Tibial nerve (tissue), 4 donors: ENCODE measurements at regions not wholly inside any gene's neighbourhood (a gene's known extent, or its start where the extent isn't known, plus 50 kb on each side); places are given as distances from the start of the nearest gene placed in this dataset.

Experiments
- DNase-seq, 2 donors: peaks; one replicate each; pipeline ENCODE4 v3.0.0-alpha.2; 2019; ENCODE audit warnings: low spot score in 2 of 2
- H3K27ac ChIP-seq, 4 donors: fragments of 200-600 bp; sonication (generic) in 3 of 4; one replicate each; pipeline ENCODE4 v1.5.1; 2017 to 2019; ENCODE audit warnings: mild to moderate bottlenecking in 1 of 4
- H3K27me3 ChIP-seq, 2 donors: fragments of 200-600 bp; sonication (generic) in 1 of 2; one replicate each; pipeline versions ENCODE4 v1.5.1 to v1.6.0; 2017 to 2019
- H3K36me3 ChIP-seq, 3 donors: fragments of 200-600 bp; sonication (generic); one replicate each; pipeline ENCODE4 v1.5.1; 2018 to 2019
- H3K4me1 ChIP-seq, 4 donors: fragments of 200-600 bp; sonication (generic) in 3 of 4; one replicate each; pipeline ENCODE4 v1.5.1; 2017 to 2019
- H3K4me3 ChIP-seq, 4 donors: fragments of 200-600 bp; sonication (generic) in 3 of 4; one replicate each; pipeline ENCODE4 v1.5.1; 2017 to 2019; ENCODE audit warnings: mild to moderate bottlenecking in 1 of 4, moderate library complexity in 1 of 4
- H3K9me3 ChIP-seq, 4 donors: fragments of 200-600 bp; sonication (generic) in 3 of 4; one replicate each; pipeline ENCODE4 v1.5.1; 2017 to 2019
- EP300 ChIP-seq, 2 donors: sonication (generic); formaldehyde crosslinking; IDR thresholded peaks; one replicate each; pipeline ENCODE4 v1.6.1; 2017; ENCODE audit warnings: antibody characterized with exemption in 2 of 2, mild to moderate bottlenecking in 1 of 2
- POLR2A ChIP-seq, 2 donors: fragments of 450-650 bp; IDR thresholded peaks; one replicate each; pipeline ENCODE4 v1.6.1; 2017; ENCODE audit warnings: antibody characterized with exemption in 2 of 2, mild to moderate bottlenecking in 2 of 2, moderate library complexity in 2 of 2
- WGBS, 2 donors: methylation state at CpG; one replicate each; pipeline ENCODE4 v1.1.5; 2018; 5-methylcytosine and 5-hydroxymethylcytosine counted together
- TF ChIP-seq, protein P1 (sequence below), 5 experiments: fragments of 200-600 bp in 3 of 5; fragments of 450-650 bp in 2 of 5; sonication (generic) in 3 of 5; IDR thresholded peaks; one replicate each; pipeline ENCODE4 v1.5.1; 2016 to 2019; ENCODE audit warnings: antibody characterized with exemption in 5 of 5, mild to moderate bottlenecking in 3 of 5, moderate library complexity in 2 of 5

DNA sequence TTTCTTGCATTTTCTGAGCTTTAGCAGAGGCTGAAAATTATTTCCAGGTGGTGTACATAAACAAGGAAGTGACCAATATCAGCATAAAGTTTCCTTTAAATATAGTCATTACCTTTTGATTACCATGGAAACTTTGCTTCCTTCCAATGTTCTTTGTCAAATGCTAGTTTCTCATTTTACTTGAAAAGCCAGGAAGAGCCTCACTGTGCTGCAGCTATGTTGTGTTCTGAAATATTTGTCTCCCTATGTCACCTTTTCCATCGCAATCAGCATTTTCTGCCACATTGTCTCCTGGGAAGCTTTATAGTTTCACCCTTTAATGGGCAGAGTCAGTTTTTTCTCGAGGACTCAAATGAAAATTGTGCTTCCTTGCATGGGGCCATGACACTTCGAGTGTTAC is 496.0 kb downstream of the CDH8 start:
- no peaks in the 10 kb centered on the region for H3K36me3 ChIP-seq
- no peak for DNase-seq
- H3K4me1 ChIP-seq = no peaks in the 10 kb centered on the region
- WGBS, 2 donors = 47 to 50% methylated on average over 3 of the region's 3 CpGs
- TF ChIP-seq EP300 (IDR thresholded peaks at IDR 0.05) (no peak), POLR2A (IDR thresholded peaks at IDR 0.05) (no peak)
- TF ChIP-seq, protein P1, sequence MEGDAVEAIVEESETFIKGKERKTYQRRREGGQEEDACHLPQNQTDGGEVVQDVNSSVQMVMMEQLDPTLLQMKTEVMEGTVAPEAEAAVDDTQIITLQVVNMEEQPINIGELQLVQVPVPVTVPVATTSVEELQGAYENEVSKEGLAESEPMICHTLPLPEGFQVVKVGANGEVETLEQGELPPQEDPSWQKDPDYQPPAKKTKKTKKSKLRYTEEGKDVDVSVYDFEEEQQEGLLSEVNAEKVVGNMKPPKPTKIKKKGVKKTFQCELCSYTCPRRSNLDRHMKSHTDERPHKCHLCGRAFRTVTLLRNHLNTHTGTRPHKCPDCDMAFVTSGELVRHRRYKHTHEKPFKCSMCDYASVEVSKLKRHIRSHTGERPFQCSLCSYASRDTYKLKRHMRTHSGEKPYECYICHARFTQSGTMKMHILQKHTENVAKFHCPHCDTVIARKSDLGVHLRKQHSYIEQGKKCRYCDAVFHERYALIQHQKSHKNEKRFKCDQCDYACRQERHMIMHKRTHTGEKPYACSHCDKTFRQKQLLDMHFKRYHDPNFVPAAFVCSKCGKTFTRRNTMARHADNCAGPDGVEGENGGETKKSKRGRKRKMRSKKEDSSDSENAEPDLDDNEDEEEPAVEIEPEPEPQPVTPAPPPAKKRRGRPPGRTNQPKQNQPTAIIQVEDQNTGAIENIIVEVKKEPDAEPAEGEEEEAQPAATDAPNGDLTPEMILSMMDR (IDR thresholded peaks at IDR 0.05) = no peak
- no peak overlapping the region for H3K27ac ChIP-seq
- H3K27me3 ChIP-seq = no peaks in the 10 kb centered on the region
- no peaks in the 10 kb centered on the region for H3K9me3 ChIP-seq
- no peak overlapping the region for H3K4me3 ChIP-seq

- no peak for DNase-seq
- H3K4me3 ChIP-seq = no peak overlapping the region
- no peaks in the 10 kb centered on the region for H3K4me1 ChIP-seq
- no peaks in the 10 kb centered on the region for H3K9me3 ChIP-seq
- no peak overlapping the region for H3K27ac ChIP-seq
- no peaks in the 10 kb centered on the region for H3K27me3 ChIP-seq
- no peak for TF ChIP-seq POLR2A (IDR thresholded peaks at IDR 0.05)
- no peak for TF ChIP-seq EP300 (IDR thresholded peaks at IDR 0.05)
- TF ChIP-seq, protein P1 (IDR thresholded peaks at IDR 0.05) = no peak
- 83 to 97% methylated on average over 2 of the region's 2 CpGs for WGBS, 2 donors
- no peaks in the 10 kb centered on the region for H3K36me3 ChIP-seq
Observed at GRCh38 chr16:61530697-61531096, 505.5 kb downstream of the CDH8 start.

- DNase-seq = no peak
- TF ChIP-seq EP300 (IDR thresholded peaks at IDR 0.05) (no peak), POLR2A (IDR thresholded peaks at IDR 0.05) (no peak)
- TF ChIP-seq, protein P1 (IDR thresholded peaks at IDR 0.05) = no peak
- Histone ChIP-seq H3K27ac (no peak overlapping the region), H3K27me3 (no peaks in the 10 kb centered on the region), H3K4me1 (no peaks in the 10 kb centered on the region), H3K36me3 (no peaks in the 10 kb centered on the region), H3K4me3 (no peak overlapping the region), H3K9me3 (no peaks in the 10 kb centered on the region)
- 79 to 80% methylated on average over 2 of the region's 2 CpGs for WGBS, 2 donors
Observed at GRCh38 chr16:61500851-61501250, 535.4 kb downstream of the CDH8 start.

GRCh38 chr16:61480250-61480649 is 556.0 kb downstream of the CDH8 start:
- H3K9me3 ChIP-seq = peaks cover 0 to 4% (median 0%) of the 10 kb centered on the region in 4 donors
- 93 to 98% methylated on average over 1 of the region's 1 CpG for WGBS, 2 donors
- no peaks in the 10 kb centered on the region for H3K4me1 ChIP-seq

GRCh38 chr16:61471737-61472136 is 564.5 kb downstream of the CDH8 start:
- H3K27me3 ChIP-seq = no peaks in the 10 kb centered on the region
- peaks cover 0 to 15% (median 4%) of the 10 kb centered on the region in 4 donors for H3K9me3 ChIP-seq
- H3K4me1 ChIP-seq = no peaks in the 10 kb centered on the region
- no peak for DNase-seq
- TF ChIP-seq, protein P1 (IDR thresholded peaks at IDR 0.05) = no peak
- no peak for TF ChIP-seq EP300 (IDR thresholded peaks at IDR 0.05)
- TF ChIP-seq POLR2A (IDR thresholded peaks at IDR 0.05) = no peak
- no peak overlapping the region for H3K27ac ChIP-seq
- no peaks in the 10 kb centered on the region for H3K36me3 ChIP-seq
- H3K4me3 ChIP-seq = no peak overlapping the region

More at GRCh38 chr16:61480250-61480649, 556.0 kb downstream of the CDH8 start:
- no peaks in the 10 kb centered on the region for H3K36me3 ChIP-seq
- H3K27me3 ChIP-seq = no peaks in the 10 kb centered on the region
- no peak overlapping the region for H3K27ac ChIP-seq
- TF ChIP-seq, protein P1 (IDR thresholded peaks at IDR 0.05) = no peak
- TF ChIP-seq POLR2A (IDR thresholded peaks at IDR 0.05) (no peak), EP300 (IDR thresholded peaks at IDR 0.05) (no peak)
- no peak for DNase-seq
- no peak overlapping the region for H3K4me3 ChIP-seq
